Esophagus muscularis mucosa (tissue), 4 donors: ENCODE measurements at regions not wholly inside any gene's neighbourhood (a gene's known extent, or its start where the extent isn't known, plus 50 kb on each side); places are given as distances from the start of the nearest gene placed in this dataset.

Experiments used
- DNase-seq: peaks from one replicate; pipeline ENCODE4 v3.0.0-alpha.2; 2017; ENCODE audit errors: extremely low spot score
- H3K27ac ChIP-seq, 4 donors: fragments of 200-600 bp; sonication (generic); replicated peaks in 1 of 4; 1 replicate in 3 of 4; 2 replicates in 1 of 4; pipeline ENCODE4 v1.5.1; 2016 to 2019; ENCODE audit warnings: mild to moderate bottlenecking in 1 of 4
- H3K27me3 ChIP-seq, 4 donors: fragments of 200-600 bp; sonication (generic); one replicate each; pipeline versions ENCODE4 v1.5.1 to v1.6.0; 2016 to 2019
- H3K36me3 ChIP-seq, 4 donors: fragments of 200-600 bp; sonication (generic); one replicate each; pipeline ENCODE4 v1.5.1; 2016 to 2019
- H3K4me1 ChIP-seq, 4 donors: fragments of 200-600 bp; sonication (generic); one replicate each; pipeline ENCODE4 v1.5.1; 2016 to 2019
- H3K4me3 ChIP-seq, 4 donors: fragments of 200-600 bp; sonication (generic); 1 replicate in 2 of 4; 2 replicates in 2 of 4; pipeline ENCODE4 v1.5.1; 2016 to 2019; ENCODE audit warnings: mild to moderate bottlenecking in 4 of 4, moderate library complexity in 1 of 4
- H3K9me3 ChIP-seq, 4 donors: fragments of 200-600 bp; sonication (generic); 1 replicate in 3 of 4; 2 replicates in 1 of 4; pipeline ENCODE4 v1.5.1; 2016 to 2019
- CTCF ChIP-seq, 3 experiments: fragments of 200-600 bp in 2 of 3; fragments of 450-650 bp in 1 of 3; sonication (generic) in 2 of 3; IDR thresholded peaks; one replicate each; pipeline ENCODE4 v1.5.1; 2017 to 2019; ENCODE audit warnings: antibody characterized with exemption in 3 of 3, mild to moderate bottlenecking in 2 of 3, moderate library complexity in 1 of 3
- EP300 ChIP-seq: sonication (generic); formaldehyde crosslinking; IDR thresholded peaks from one replicate; pipeline ENCODE4 v1.6.1; 2017; ENCODE audit warnings: antibody characterized with exemption
- POLR2A ChIP-seq: fragments of 450-650 bp; IDR thresholded peaks from one replicate; pipeline ENCODE4 v1.6.1; 2017; ENCODE audit warnings: antibody characterized with exemption, moderate library complexity, mild to moderate bottlenecking, low read depth
- POLR2AphosphoS5 ChIP-seq, 2 donors: sonication (generic); formaldehyde crosslinking; IDR thresholded peaks; one replicate each; pipeline ENCODE4 v1.6.1; 2017; ENCODE audit warnings: antibody characterized with exemption in 2 of 2
- WGBS: methylation state at CpG from one replicate; pipeline ENCODE4 v1.1.5; 2018; 5-methylcytosine and 5-hydroxymethylcytosine counted together
- intact Hi-C: fragments of 100-400 bp; cut with DNase I; formaldehyde crosslinking; loops from one replicate; pipeline ENCODE4 v1.15.1; 2023

GRCh38 chr11:81756864-81757595 is 976.6 kb downstream of the FAM181B start:
- Histone ChIP-seq H3K4me1 (no peaks in the 10 kb centered on the region), H3K27ac (no peak overlapping the region), H3K4me3 (no peak overlapping the region), H3K27me3 (no peaks in the 10 kb centered on the region), H3K9me3 (no peaks in the 10 kb centered on the region), H3K36me3 (no peaks in the 10 kb centered on the region)
- WGBS: 80% methylated on average over 1 of the region's 1 CpG
- intact Hi-C loops: no loop called here
- TF ChIP-seq POLR2A: no peak
- TF ChIP-seq POLR2AphosphoS5 (IDR thresholded peaks at IDR 0.05): no peak
- TF ChIP-seq EP300: no peak
- no peak for TF ChIP-seq CTCF (IDR thresholded peaks at IDR 0.05)
- DNase-seq: no peak

- TF ChIP-seq POLR2A (no peak), POLR2AphosphoS5 (IDR thresholded peaks at IDR 0.05) (no peak), CTCF (IDR thresholded peaks at IDR 0.05) (no peak), EP300 (no peak)
- no peak overlapping the region for H3K27ac ChIP-seq
- no peaks in the 10 kb centered on the region for H3K27me3 ChIP-seq
- H3K36me3 ChIP-seq: no peaks in the 10 kb centered on the region
- no peak overlapping the region for H3K4me3 ChIP-seq
- no peaks in the 10 kb centered on the region for H3K4me1 ChIP-seq
- peaks cover 0 to 7% (median 0%) of the 10 kb centered on the region in 4 donors for H3K9me3 ChIP-seq
- no peak for DNase-seq
- intact Hi-C loops: no loop called here
- WGBS: 86% methylated on average over 2 of the region's 2 CpGs
Measured at GRCh38 chr11:81749245-81749644, 984.4 kb downstream of the FAM181B start.

GRCh38 chr11:81744336-81745116 is 989.1 kb downstream of the FAM181B start:
- 77% methylated on average over 20 of the region's 35 CpGs for WGBS
- Histone ChIP-seq H3K27ac (no peak overlapping the region), H3K9me3 (peaks cover 0 to 7% (median 0%) of the 10 kb centered on the region in 4 donors), H3K27me3 (no peaks in the 10 kb centered on the region), H3K4me3 (no peak overlapping the region), H3K36me3 (no peaks in the 10 kb centered on the region), H3K4me1 (no peaks in the 10 kb centered on the region)
- TF ChIP-seq POLR2A (no peak), CTCF (IDR thresholded peaks at IDR 0.05) (no peak), EP300 (no peak), POLR2AphosphoS5 (IDR thresholded peaks at IDR 0.05) (no peak)
- intact Hi-C loops: no loop called here
- DNase-seq: no peak

- H3K36me3 ChIP-seq: no peaks in the 10 kb centered on the region
- WGBS: 75% methylated on average over 3 of the region's 3 CpGs
- no peak overlapping the region for H3K4me3 ChIP-seq
- no peaks in the 10 kb centered on the region for H3K27me3 ChIP-seq
- H3K27ac ChIP-seq: no peak overlapping the region
- DNase-seq: no peak
- intact Hi-C loops: no loop called here
- peaks cover 0 to 14% (median 8%) of the 10 kb centered on the region in 4 donors for H3K9me3 ChIP-seq
- no peaks in the 10 kb centered on the region for H3K4me1 ChIP-seq
- TF ChIP-seq EP300 (no peak), POLR2AphosphoS5 (IDR thresholded peaks at IDR 0.05) (no peak), POLR2A (no peak), CTCF (IDR thresholded peaks at IDR 0.05) (no peak)
Measured at GRCh38 chr11:81725701-81726100, 1008.0 kb downstream of the FAM181B start.
